GM06990 (cell line): ENCODE measurements at regions not wholly inside any gene's neighbourhood (a gene's known extent, or its start where the extent isn't known, plus 50 kb on each side); places are given as distances from the start of the nearest gene placed in this dataset.

ENCODE experiments used
- DNase-seq: peaks from one replicate; pipeline ENCODE4 v3.0.0-alpha.2; 2011; ENCODE audit not compliant: insufficient read length; ENCODE audit errors: extremely low read depth
- H3K27me3 ChIP-seq: replicated peaks from 2 replicates; pipeline ENCODE4 v1.6.0; 2011; ENCODE audit warnings: low read length; ENCODE audit not compliant: control insufficient read depth, insufficient read depth
- H3K36me3 ChIP-seq: 2 replicates; pipeline ENCODE4 v1.5.1; 2011; ENCODE audit warnings: low read length; ENCODE audit not compliant: control insufficient read depth, insufficient read depth
- H3K4me3 ChIP-seq: replicated peaks from 2 replicates; pipeline ENCODE4 v1.5.1; 2011; ENCODE audit warnings: low read depth, mild to moderate bottlenecking, control low read depth, low read length
- CTCF ChIP-seq: IDR thresholded peaks from 2 replicates; pipeline ENCODE4 v1.5.1; 2011; ENCODE audit warnings: low read length, control low read depth, mild to moderate bottlenecking, inconsistent platforms; ENCODE audit not compliant: insufficient read depth, poor library complexity, severe bottlenecking

- H3K27me3 ChIP-seq = no peaks in the 10 kb centered on the region
- TF ChIP-seq CTCF = no peak
Observed at GRCh38 chr3:82274897-82275296, 513.5 kb upstream of the GBE1 start.

GRCh38 chr3:82265747-82266146 is 504.3 kb upstream of the GBE1 start:
- DNase-seq = no peak
- Histone ChIP-seq H3K36me3 (no peaks in the 10 kb centered on the region), H3K27me3 (no peaks in the 10 kb centered on the region), H3K4me3 (no peak overlapping the region)
- no peak for TF ChIP-seq CTCF

More at GRCh38 chr3:82274897-82275296, 513.5 kb upstream of the GBE1 start:
- DNase-seq = no peak
- Histone ChIP-seq H3K36me3 (no peaks in the 10 kb centered on the region), H3K4me3 (no peak overlapping the region)

GRCh38 chr3:82262193-82262592 is 500.7 kb upstream of the GBE1 start:
- no peaks in the 10 kb centered on the region for H3K27me3 ChIP-seq
- no peaks in the 10 kb centered on the region for H3K36me3 ChIP-seq
- DNase-seq = no peak
- H3K4me3 ChIP-seq = no peak overlapping the region
- no peak for TF ChIP-seq CTCF

GRCh38 chr3:82261637-82262036 is 500.2 kb upstream of the GBE1 start:
- TF ChIP-seq CTCF = no peak
- no peaks in the 10 kb centered on the region for H3K36me3 ChIP-seq
- H3K27me3 ChIP-seq = no peaks in the 10 kb centered on the region
- DNase-seq = no peak
- H3K4me3 ChIP-seq = no peak overlapping the region

- no peaks in the 10 kb centered on the region for H3K36me3 ChIP-seq
- no peak for DNase-seq
- TF ChIP-seq CTCF = no peak
- no peak overlapping the region for H3K4me3 ChIP-seq
- no peaks in the 10 kb centered on the region for H3K27me3 ChIP-seq
Observed at GRCh38 chr3:82261013-82261412, 499.6 kb upstream of the GBE1 start.

GRCh38 chr3:82259994-82260393 is 498.5 kb upstream of the GBE1 start:
- no peak for TF ChIP-seq CTCF
- no peak for DNase-seq
- H3K4me3 ChIP-seq = no peak overlapping the region
- H3K27me3 ChIP-seq = no peaks in the 10 kb centered on the region
- no peaks in the 10 kb centered on the region for H3K36me3 ChIP-seq
